ENCODE measurements at regions not wholly inside any gene's neighbourhood (a gene's known extent, or its start where the extent isn't known, plus 50 kb on each side); places are given as distances from the start of the nearest gene placed in this dataset.

GRCh38 chr9:109912726-109913460 is 132.9 kb downstream of the PALM2AKAP2 start:
- H3K4me1 ChIP-seq (replicated peaks) = no peaks in the 10 kb centered on the region
- no peak for TF ChIP-seq POLR2AphosphoS5 (IDR thresholded peaks at IDR 0.05)
- no peak for TF ChIP-seq POLR2A (IDR thresholded peaks at IDR 0.05)
- no peak for TF ChIP-seq CTCF (IDR thresholded peaks at IDR 0.05)
- intact Hi-C loops (cut with DNase I) = no loop called here
- DNase-seq (ENCODE audit: low spot score) = no peak
- H3K27me3 ChIP-seq (replicated peaks; ENCODE audit: insufficient read depth) = no peaks in the 10 kb centered on the region
- no peaks in the 10 kb centered on the region for H3K36me3 ChIP-seq
- no peak overlapping the region for H3K27ac ChIP-seq
- H3K4me3 ChIP-seq = no peak overlapping the region
- WGBS = 45% methylated on average over 7 of the region's 7 CpGs
- H3K9me3 ChIP-seq = no peaks in the 10 kb centered on the region

GRCh38 chr9:109913461-109913810 is 133.4 kb downstream of the PALM2AKAP2 start:
- Histone ChIP-seq H3K4me1 (replicated peaks) (no peaks in the 10 kb centered on the region), H3K27me3 (replicated peaks; ENCODE audit: insufficient read depth) (no peaks in the 10 kb centered on the region), H3K36me3 (no peaks in the 10 kb centered on the region), H3K9me3 (no peaks in the 10 kb centered on the region), H3K4me3 (no peak overlapping the region), H3K27ac (no peak overlapping the region)
- WGBS = 80% methylated on average over 2 of the region's 2 CpGs
- TF ChIP-seq POLR2A (IDR thresholded peaks at IDR 0.05) = no peak
- TF ChIP-seq CTCF (IDR thresholded peaks at IDR 0.05) = no peak
- TF ChIP-seq POLR2AphosphoS5 (IDR thresholded peaks at IDR 0.05) = no peak
- intact Hi-C loops (cut with DNase I) = no loop called here
- no peak for DNase-seq (ENCODE audit: low spot score)

GRCh38 chr9:109914280-109915027 is 134.5 kb downstream of the PALM2AKAP2 start:
- Histone ChIP-seq H3K4me3 (no peak overlapping the region), H3K27me3 (replicated peaks; ENCODE audit: insufficient read depth) (no peaks in the 10 kb centered on the region), H3K9me3 (no peaks in the 10 kb centered on the region), H3K36me3 (no peaks in the 10 kb centered on the region), H3K4me1 (replicated peaks) (no peaks in the 10 kb centered on the region), H3K27ac (no peak overlapping the region)
- TF ChIP-seq POLR2A (IDR thresholded peaks at IDR 0.05) (no peak), POLR2AphosphoS5 (IDR thresholded peaks at IDR 0.05) (no peak), CTCF (IDR thresholded peaks at IDR 0.05) (no peak)
- no peak for DNase-seq (ENCODE audit: low spot score)
- 97% methylated on average over 4 of the region's 4 CpGs for WGBS
- intact Hi-C loops (cut with DNase I) = no loop called here

- TF ChIP-seq CTCF (IDR thresholded peaks at IDR 0.05) (no peak), POLR2A (IDR thresholded peaks at IDR 0.05) (no peak), POLR2AphosphoS5 (IDR thresholded peaks at IDR 0.05) (no peak)
- H3K9me3 ChIP-seq = no peaks in the 10 kb centered on the region
- 98% methylated on average over 6 of the region's 6 CpGs for whole genome bisulfite sequencing
- no peaks in the 10 kb centered on the region for H3K36me3 ChIP-seq
- H3K4me3 ChIP-seq = no peak overlapping the region
- no peak overlapping the region for H3K27ac ChIP-seq
- no peaks in the 10 kb centered on the region for H3K27me3 ChIP-seq (replicated peaks; ENCODE audit: insufficient read depth)
- H3K4me1 ChIP-seq (replicated peaks) = no peaks in the 10 kb centered on the region
- intact Hi-C loops (cut with DNase I) = no loop called here
- DNase-seq (ENCODE audit: low spot score) = no peak
Measured at GRCh38 chr9:109916316-109916715, 136.3 kb downstream of the PALM2AKAP2 start.
